Stimulated activated CD8-positive, alpha-beta memory T cell treated with anti-CD3 and anti-CD28 coated beads, Interleukin-4, amount 100 ng/mL, for 1 hour (primary cell): ENCODE measurements at regions not wholly inside any gene's neighbourhood (a gene's known extent, or its start where the extent isn't known, plus 50 kb on each side); places are given as distances from the start of the nearest gene placed in this dataset.

Source experiments
- DNase-seq, 2 donors: peaks; one replicate each; pipeline ENCODE4 v3.0.0-alpha.2; 2020; ENCODE audit warnings: low read depth in 2 of 2, low spot score in 1 of 2

DNA sequence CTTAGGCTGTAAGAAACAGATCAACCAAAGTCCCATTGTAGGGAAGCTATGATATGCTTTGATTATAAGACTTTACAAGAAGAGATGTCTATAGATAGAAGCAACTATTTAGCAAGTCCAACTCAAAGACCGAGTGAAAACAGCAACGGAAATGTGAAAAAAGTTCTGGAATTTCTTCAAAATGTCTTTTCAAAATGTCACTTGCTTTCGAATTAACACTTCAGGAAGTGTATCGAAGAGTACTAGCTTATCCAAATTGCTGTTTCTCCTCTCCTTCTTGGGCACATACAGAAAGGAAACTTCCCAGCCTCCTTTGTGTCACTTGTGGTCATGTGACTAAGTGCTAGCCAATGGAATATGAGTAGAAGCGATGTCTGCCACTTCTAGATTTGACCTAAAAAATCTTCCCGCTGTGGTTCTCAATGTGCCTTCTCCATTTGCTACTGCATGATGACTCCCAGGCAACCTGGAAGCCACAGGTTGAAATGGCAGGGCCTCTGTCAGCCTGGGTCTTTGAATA is 89.9 kb downstream of the TSEN15 start:
- DNase-seq = no peak

DNA sequence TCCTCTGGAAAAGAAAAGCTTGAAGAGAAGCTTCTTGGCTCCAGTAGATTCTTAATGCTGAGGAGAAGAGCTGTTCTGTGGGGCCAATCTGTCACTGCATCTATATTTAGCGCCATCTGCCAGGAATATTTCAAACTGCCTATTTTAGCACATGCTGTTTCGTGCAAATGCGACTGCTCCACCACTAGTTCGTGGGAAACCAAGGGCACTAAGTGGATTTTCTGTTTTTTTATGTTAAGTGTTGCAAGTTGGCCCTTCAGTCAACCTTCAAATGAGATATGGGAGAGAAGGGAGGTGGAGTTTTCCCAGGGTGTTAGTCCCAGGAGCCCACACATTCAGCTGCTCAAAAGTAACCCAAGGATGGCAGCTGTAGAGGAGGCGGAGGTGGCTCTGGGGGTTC is 91.9 kb downstream of the TSEN15 start:
- no peak for DNase-seq

DNA sequence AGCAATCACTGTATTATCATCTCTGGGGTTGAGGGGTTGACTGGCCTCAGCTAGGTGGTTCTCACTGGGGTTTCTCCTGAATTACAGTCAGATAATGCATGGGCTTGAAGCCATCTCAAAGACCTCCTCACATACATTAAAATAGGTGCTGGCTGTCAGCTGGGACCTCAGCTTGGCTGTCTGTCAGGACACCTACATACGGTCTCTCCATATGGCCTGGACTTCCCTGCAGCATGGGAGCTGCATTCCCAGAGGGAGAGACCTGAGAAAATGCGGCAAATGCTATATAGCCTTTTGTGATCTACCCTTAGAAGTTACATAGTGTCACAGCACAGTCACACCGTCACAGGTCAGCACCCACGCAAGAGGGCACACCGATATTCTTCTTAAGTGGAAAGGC is 93.6 kb downstream of the TSEN15 start:
- no peak for DNase-seq

GRCh38 chr1:184146202-184146601 is 94.7 kb downstream of the TSEN15 start:
- DNase-seq = no peak

DNA sequence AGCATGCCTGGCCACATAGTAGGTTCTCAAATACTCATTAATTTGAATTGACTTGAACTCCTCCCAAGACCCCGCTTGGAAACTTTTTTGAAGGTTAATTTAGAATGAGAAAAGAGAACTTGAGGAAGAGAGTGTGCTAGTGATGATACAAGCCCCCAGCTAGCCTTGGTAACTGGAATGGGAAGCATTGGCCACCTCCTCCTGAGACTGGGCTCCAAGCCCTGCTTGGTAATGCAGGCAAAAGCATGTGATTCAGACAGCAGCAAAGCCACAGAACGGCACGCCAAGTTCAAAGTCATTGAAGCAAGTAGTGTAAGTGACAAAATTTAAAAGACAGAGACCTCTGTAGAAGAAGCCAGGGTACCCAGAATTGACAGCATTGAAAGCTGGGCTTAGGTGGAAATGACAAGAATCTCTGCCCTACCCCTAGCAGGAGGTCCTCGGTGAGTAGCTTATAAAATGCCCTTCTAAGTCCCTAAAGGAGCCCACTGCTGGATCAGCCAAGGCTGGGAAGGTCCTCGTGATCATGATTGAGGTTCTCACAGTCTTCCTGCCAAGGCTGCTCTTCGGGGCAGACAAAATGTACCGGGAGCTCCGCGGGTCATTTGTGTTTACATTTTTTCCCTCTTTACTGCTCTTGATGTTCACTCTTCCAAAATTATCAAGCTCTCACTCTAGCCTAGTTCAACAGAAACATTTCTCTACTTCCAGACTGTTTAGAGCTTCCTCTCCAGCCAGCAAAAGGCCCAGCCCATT is 99.4 kb downstream of the TSEN15 start:
- no peak for DNase-seq

DNA sequence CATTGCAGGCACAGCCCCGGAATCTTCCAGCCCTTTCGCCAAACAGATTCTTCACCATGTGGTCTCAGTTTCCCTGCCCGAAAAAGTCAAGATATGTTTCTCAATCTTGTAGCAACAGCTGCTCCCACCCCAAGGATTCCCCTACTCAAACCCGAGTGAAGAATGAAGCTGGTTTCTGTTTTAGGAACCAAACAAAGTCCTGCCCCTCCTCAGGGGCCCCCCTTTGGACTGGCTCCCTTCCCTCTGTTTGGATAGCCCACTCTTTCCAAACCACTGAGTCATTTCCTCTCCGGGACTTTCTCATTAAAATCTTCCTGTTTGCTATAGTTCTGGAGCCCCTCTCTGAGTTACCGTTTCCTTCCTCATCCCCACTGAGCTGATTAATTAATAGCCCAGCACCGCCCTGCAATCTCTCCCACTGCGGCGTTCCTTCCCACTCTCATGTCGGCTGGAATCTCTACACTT is 100.9 kb downstream of the TSEN15 start:
- DNase-seq = no peak

DNA sequence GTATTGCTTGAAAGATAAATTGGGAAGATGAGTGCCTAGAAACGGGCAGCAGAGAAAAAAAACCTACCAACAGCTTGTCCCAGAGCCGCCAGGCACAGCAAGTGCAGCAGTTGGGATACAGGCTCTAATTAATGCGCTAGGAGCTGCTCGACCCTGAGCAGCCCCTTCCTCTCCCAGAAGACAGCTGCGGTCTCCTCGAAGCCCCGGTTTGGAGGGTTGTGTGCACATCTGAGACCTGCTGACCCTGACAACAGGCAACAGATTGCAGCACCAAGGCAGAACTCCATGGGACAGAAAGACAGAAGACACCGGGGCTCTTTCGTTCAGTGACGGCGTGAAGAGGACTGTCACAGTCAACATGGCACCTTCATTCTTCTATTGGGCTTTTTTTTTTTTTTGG is 101.4 kb downstream of the TSEN15 start:
- DNase-seq = no peak

DNA sequence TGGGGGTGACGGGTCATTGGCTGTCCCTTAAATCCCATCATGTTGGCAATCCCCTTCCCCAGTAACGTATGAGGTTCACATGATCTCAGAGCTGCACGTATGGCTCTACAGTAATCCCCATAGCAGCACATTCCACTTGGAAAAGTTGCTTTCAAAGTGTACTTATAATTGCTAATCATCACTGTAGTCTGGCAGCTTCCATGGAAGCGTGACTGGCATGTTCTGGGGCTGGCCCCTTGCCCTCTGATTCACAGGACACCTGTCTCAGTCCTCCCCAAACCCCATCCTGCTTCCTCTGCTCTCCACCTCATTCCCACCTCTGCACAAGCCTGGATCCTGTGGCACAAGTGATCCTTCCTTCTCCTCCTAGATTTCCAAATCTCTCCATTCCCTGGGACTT is 102.2 kb downstream of the TSEN15 start:
- DNase-seq = no peak

DNA sequence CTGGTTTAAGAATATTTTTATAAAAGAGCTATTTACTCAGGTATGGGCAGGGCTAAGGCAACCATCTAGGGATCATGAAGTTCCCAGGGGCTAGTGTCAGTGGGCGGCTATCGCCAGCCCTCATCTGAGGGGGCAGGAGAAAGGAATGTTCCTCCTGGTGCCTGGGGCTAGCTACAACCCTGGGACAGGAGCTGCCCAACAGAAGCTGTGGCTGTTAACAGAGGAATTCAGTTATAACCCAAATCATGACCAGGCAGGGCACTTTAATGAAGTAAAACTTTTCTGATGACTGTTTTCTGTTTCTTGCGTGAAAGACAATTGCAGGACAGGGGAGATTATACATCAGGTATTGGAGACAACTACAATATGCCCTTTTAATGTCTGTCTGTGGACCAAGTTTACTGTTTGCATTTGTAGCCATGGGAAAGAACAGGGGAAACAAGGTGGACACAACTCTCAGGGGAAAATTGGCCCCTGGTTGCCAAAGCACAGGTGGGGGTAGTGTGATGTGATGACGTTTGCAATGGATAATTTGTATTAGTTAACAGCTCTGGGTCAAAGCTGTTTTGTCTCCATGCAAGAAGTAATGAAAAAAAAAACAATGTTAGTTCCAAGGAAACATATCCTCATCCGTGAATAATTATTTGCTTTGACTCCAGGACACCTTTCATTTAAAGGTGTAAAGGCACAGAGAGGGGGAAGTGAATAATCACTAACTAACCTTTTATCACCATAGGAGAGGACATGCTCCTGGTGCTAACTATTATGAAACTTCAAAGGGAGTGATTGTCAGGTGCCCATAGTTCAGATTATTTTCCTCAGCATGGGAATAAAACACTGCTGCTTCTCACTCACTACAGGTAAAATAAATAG is 105.2 kb downstream of the TSEN15 start:
- no peak for DNase-seq

DNA sequence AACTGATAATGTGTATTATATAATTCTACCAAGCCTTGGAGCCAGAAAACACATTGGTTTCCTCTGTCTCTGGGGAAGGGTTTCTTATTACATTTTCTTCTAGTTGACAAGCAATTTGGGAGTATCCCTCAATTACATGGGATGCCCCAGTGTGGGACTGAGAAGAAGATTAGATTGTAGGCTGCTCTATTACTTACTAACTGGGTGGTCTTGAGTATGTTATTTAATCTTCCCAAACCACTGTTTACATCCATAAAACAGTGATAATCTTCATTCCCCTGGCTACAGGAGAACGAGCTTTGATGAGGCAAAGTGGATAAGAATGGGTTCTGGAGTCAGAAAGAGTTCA is 105.8 kb downstream of the TSEN15 start:
- no peak for DNase-seq

DNA sequence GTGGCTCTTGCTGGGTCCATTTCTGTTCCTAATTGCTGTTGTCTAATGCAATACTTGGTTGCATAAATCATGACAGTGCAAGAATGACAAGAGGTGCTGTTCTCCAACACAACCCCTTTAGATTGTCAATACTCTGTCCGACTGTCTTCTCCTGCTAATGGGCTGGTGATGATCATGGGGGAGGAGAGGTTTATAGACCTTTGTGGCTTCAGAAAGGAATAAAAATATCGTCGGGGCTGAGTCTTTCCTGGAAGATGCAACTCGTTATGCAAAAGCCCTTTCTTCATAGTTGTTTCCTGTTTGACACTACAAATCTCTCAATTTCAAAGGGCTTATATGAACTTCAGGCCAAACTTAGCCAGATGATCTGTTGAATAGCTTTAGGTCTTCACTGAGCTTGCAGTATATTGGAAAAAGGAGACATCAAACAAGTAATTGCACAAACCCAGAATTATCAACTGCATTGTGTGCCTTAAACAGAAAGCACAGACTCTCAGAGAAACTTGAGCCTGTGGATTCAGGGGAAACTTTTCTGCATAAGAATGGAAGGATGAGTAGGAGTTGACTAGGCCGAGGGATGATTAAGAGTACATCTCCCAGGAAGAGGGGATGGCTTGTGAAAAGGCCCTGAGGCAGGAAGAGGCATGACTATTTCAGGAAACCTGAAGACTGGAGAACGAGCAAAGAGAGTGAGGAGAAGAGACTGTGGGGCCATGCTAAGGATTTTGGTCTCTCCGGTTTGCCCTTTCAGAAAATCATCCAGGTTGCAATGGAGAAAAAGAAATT is 107.6 kb downstream of the TSEN15 start:
- DNase-seq = no peak

- DNase-seq = no peak
These were observed 108.7 kb downstream of the TSEN15 start for GRCh38 chr1:184160236-184160635.

GRCh38 chr1:184161071-184161698 is 109.7 kb downstream of the TSEN15 start:
- DNase-seq = no peak

DNA sequence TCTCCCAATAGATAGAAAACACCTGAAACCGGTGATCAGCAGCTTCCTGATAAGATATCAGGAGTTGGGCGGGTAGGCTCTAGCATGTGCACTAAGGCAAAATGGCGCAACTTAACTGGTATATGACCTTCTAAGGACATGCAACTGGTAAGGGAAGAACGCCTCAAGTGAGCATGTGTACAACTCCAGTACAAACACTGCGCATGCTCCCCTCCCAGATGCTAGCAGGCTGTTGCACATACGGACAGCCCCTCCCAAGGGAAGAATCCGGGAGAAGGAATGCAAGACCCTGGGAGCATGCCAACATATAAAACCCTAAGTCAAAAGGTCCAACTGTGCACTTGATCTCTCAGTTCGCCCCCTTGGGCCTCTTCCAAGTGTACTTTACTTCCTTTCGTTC is 110.8 kb downstream of the TSEN15 start:
- no peak for DNase-seq

DNA sequence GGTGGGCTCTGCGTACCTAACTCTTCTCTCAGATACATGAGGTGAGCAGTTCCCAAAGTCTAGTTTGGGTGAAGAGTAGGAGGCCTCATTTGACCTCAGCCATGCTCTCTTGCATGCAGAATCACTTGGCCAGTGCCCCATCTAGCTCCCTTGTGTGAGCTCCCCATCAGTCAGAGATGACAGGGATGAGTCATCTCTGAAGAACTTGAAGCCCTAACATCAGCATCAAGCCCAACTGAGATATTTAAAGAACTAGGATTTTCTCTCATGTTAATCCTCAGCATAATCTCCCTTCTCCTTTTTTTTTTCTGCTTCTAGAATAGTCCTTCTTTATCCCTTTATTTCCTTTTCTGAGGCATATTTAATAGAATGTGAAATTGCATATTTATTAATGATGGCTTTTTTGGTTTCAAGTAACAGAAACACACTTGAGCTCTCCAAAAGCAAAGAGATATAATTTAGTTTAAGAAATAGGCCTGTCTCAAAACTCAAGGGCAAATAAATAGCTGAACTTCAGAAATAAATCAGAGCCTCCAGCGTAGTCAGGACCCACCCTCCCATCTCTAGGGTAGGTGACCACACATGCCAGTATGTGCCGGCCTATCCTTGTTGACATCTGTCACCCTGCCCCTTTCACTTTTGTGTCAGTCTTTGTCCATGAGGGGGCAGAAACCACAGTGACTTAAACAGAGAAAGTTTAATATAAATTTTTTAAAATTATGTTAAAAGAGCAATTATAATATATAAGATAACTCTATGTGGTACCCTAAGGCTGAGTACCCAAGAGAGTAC is 112.3 kb downstream of the TSEN15 start:
- DNase-seq = no peak

DNA sequence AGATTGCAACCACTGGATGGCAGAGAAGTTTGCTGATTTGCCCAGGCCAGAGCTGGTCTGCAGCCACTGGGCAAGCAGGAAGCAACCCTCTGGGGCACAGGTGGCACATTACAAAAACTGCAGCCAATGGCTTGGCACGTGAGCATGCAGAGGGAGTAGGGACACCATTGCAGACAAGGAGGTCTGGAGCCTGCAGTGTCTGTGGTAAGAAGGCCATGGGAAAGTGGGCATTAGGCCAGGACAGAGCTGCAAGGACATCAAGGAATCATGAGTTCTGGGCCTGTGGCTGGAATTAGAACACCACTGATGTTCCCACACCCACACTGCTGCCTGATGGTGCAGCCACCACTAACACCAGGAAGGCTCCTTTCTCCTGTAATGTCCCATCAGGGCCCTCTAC is 113.0 kb downstream of the TSEN15 start:
- DNase-seq = no peak

- no peak for DNase-seq
These were observed 115.0 kb downstream of the TSEN15 start for GRCh38 chr1:184166485-184166884.

GRCh38 chr1:184167352-184167751 is 115.8 kb downstream of the TSEN15 start:
- DNase-seq = no peak

DNA sequence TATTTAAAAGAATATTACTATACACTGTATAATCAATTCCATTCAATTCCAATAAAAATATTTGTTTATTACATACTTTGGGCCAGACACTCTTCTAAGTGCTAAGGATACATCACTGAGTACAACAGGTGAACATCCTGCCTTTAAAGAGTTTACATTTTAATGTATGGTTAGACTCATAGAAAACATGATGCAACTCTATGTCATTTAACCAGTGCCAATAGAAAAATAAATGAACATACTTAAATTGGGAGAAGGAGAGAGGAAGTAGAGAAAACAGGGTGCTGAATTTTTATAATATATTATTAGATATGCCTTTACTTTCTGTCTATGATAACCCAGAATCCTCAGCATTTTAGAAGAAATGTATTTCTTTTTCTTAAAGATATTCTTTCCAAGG is 119.2 kb downstream of the TSEN15 start:
- DNase-seq = no peak

GRCh38 chr1:184176058-184176457 is 124.5 kb downstream of the TSEN15 start:
- no peak for DNase-seq
